Stimulated activated CD8-positive, alpha-beta memory T cell treated with anti-CD3 and anti-CD28 coated beads, Interleukin-15, amount 100 ng/mL, for 48 hours (primary cell): ENCODE measurements at regions not wholly inside any gene's neighbourhood (a gene's known extent, or its start where the extent isn't known, plus 50 kb on each side); places are given as distances from the start of the nearest gene placed in this dataset.

Source experiments
- DNase-seq, 2 donors: peaks; one replicate each; pipeline ENCODE4 v3.0.0-alpha.2; 2020; ENCODE audit warnings: low read depth in 2 of 2

GRCh38 chr5:157914151-157914788 lies 55.3 kb upstream of the CLINT1 start:
- no peak for DNase-seq

DNA sequence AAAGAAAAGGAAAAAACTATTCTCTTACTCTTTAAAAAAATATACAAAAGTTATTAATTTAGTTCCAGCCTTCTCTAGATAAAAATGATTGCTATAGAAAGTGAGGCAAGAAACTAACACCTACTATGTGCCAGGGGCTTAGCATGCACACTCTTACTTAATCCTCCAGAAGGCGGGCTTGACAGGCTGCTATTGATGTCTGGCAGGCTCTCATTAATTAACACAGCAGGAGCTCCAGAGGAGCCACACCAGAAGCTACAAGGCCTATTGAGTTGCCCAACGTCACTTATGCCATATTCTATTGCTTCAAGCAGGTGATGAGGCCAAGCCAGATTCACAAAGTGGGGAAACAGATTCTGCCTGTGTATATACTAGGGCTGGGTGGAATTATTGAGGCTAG lies 54.6 kb upstream of the CLINT1 start:
- DNase-seq: no peak

- no peak for DNase-seq
These were observed 53.8 kb upstream of the CLINT1 start for GRCh38 chr5:157912621-157913325.

GRCh38 chr5:157911568-157911967 lies 52.6 kb upstream of the CLINT1 start:
- DNase-seq: no peak
